SKM-1 treated with dmso at 0.1 percent for 144 hours (cell line): ENCODE measurements at regions not wholly inside any gene's neighbourhood (a gene's known extent, or its start where the extent isn't known, plus 50 kb on each side); places are given as distances from the start of the nearest gene placed in this dataset.
"Not testable (repeated sequence)": the region's sequence is repeated elsewhere in the genome, so short reads cannot be mapped to it uniquely, and the experiment has no call there.

Experiments used
- DNase-seq: peaks from one replicate; lab custom pipeline; 2025; ENCODE audit not compliant: unreplicated experiment; lab: John Stamatoyannopoulos, UW

DNA sequence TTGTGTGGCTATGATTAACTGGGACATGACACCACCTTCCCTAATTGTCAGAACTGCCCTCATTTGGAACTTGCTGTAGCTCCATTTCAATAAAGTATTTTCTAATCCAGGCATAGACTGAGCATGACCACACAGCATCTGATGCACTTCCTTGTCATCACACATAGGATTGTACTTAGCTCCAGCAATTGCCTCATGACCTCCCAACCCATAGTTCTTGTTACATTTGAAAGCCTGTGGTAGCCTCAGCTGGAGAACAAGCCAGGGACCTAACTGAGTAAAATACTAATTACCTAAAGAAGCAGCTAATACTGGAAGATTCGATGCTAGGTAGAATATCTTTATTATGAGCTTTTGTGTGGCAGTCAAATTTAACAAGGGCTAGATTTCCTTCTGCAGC, 187.3 kb upstream of the KIF2B start:
- DNase-seq: no peak

GRCh38 chr17:53633856-53634255, 188.9 kb upstream of the KIF2B start:
- no peak for DNase-seq

GRCh38 chr17:53631486-53631885, 191.2 kb upstream of the KIF2B start:
- DNase-seq: no peak

DNA sequence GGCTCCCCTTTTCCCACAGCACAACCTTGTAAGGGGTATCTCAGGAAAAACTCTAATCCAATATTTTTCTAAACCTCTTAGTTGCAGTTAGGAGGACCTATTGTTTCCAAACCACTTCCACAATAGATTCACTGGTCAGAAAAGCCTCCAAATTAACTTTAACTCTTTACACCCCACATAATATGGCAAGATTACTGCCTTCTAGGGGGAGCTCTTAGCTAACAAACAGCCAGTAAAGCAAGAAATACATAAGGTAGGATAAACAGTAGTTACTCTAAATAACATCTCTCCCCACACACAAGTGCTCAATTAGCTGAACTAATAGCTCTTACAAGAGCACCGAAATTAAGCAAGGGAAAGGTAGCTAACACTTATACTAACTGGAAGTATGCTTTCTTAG, 192.1 kb upstream of the KIF2B start:
- DNase-seq: no peak

GRCh38 chr17:53630115-53630514, 192.6 kb upstream of the KIF2B start:
- DNase-seq: no peak

GRCh38 chr17:53629188-53629587, 193.5 kb upstream of the KIF2B start:
- no peak for DNase-seq

GRCh38 chr17:53628011-53628410, 194.7 kb upstream of the KIF2B start:
- DNase-seq: no peak

DNA sequence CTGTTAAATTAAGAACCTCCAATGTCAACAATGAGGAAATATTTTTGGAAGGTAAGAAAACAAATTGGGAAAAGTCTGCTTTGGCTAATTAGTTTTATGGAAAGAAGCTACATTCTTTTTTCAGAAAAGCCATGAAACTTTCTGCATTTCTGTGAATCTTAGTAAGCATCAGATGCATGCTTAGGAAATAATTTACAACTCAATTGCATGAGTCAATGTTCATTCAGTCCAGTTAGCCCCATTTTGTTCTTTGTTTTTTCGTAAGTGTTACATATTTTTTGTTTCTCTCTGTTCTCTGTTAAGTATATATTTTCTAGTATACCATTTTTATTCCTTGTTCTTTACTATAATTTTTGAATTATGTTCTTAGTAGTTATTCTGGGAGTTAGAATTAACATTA, 195.2 kb upstream of the KIF2B start:
- no peak for DNase-seq

DNA sequence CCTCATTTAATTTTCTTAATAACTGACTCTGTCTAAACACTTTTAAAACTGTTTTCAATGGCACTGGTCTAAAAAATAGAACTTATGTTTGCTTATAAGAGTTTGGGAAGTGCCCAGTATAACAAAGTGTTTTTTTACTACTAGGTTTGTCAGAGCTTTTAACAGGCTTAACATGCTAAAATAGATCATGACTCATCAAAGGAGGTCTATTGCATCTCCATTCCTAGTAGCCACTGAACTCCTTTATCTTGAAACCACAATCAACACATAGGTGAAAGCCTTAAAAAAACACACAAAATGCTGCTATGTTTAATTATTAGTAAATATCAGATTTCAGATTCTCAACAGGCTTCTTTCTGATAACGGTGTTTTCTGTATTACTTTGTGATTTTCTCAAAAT, 196.4 kb upstream of the KIF2B start:
- no peak for DNase-seq

- DNase-seq: no peak
These were observed 203.7 kb upstream of the KIF2B start for GRCh38 chr17:53619025-53619424.

DNA sequence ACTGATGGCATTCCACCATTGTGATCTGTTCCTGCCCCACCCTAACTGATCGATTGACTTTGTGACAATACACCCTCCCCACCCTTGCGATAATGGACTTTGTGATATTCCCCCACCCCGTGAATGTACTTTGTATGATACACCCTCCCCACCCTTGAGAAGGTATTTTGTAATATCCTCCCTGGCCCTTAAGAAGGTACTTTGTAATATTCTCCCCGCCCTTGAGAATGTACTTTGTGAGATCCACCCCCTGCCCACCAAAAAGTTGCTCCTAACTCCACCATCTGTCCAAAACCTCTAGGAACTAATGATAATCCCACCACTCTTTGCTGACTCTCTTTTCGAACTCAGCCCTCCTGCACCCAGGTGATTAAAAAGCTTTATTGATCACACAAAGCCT, 214.5 kb upstream of the KIF2B start:
- DNase-seq: not testable (repeated sequence)

DNA sequence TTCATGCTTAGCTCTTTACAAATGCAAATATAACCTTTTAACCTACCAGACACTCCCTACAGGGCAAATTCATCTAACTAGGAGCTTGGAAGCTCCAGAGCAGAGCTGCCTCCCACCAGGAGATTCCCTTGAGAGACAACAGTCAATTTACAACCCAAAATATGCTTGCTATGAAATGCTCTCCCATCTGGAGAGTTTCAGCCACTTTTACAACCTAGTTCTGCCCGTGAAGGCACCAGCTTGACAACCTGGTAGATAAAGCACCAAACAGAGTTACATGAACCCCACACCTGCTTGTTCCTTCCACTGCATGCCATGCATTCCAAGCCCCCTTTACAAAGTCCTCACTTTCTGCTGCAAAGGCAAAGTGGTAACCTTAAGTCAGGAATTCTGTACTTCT, 215.3 kb upstream of the KIF2B start:
- DNase-seq: no peak

- DNase-seq: no peak
These were observed 234.4 kb upstream of the KIF2B start for GRCh38 chr17:53588317-53588716.

GRCh38 chr17:53574038-53574437, 248.7 kb upstream of the KIF2B start:
- DNase-seq: no peak

DNA sequence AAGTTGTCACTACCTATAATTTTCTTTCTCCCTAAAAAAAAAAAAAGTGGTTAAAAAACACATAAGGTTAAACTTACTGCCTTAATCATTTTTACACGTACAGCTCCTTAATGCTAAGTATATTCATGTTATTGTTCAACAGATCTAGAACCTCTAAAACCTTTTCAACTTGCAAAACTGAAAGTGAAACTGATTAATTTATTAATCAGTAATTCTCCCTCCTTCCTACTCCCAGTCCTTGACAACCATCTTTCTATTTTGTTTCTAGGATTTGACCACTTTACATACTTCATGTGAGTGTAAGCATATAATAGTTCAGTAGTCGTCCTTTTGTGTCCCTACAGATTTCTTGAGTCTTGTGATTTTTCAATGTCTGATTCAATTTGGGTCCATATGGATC, 251.4 kb upstream of the KIF2B start:
- DNase-seq: no peak

- no peak for DNase-seq
These were observed 252.0 kb upstream of the KIF2B start for GRCh38 chr17:53570731-53571130.

DNA sequence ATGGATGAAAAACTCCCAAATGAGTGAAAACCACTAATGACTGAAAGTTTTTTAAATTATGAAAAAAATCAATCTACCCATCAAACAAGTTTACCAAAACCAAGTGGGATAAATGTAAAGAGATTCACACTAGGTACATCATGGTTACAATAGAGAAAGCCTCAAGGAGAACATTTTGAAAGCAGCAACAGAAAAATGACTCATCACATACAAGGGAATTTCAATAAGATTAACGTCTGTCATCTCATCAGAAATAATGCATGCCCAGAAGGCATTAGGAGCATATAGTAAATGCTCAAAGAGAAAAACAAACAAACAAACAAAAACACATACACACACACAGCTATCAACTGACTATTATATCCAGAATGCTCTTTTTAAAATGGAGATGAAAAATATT, 261.8 kb upstream of the KIF2B start:
- DNase-seq: no peak

GRCh38 chr17:53548252-53548651, 274.5 kb upstream of the KIF2B start:
- no peak for DNase-seq

GRCh38 chr17:53543472-53543871, 279.3 kb upstream of the KIF2B start:
- DNase-seq: no peak

DNA sequence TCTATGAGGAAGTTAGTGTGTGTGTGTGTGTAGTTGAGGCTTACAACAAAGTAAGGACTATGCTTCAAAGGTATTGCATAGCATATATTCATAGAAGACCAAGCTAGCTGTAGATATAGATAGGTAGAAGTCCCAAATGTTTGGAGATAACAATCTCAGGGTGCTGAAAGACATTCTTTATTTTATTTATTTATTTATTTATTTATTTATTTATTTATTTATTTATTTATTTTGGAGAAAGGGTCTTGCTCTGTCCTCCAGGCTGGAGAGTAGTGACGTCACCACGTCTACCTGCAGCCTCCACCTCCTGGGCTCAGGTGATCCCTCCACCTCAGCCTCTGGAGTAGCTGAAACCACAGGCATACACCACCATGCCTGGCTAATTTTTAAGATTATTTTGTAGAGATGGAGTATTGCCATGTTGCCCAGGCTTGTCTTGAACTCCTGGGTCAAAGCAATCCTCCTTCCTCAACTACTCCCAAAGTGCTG, 284.6 kb upstream of the KIF2B start:
- no peak for DNase-seq

GRCh38 chr17:53527473-53527872, 295.3 kb upstream of the KIF2B start:
- DNase-seq: no peak

GRCh38 chr17:53525590-53525989, 297.1 kb upstream of the KIF2B start:
- no peak for DNase-seq

- DNase-seq: no peak
These were observed 306.1 kb upstream of the KIF2B start for GRCh38 chr17:53516636-53517035.

- no peak for DNase-seq
These were observed 323.4 kb upstream of the KIF2B start for GRCh38 chr17:53499277-53499676.
